GM18505 (cell line): ENCODE measurements at regions not wholly inside any gene's neighbourhood (a gene's known extent, or its start where the extent isn't known, plus 50 kb on each side); places are given as distances from the start of the nearest gene placed in this dataset.

Source experiments
- ATAC-seq: cut with Tn5 transposase; IDR thresholded peaks from one replicate; pipeline ENCODE4 v1.9.1; 2021; ENCODE audit not compliant: unreplicated experiment
- POLR2A ChIP-seq: IDR thresholded peaks from 4 replicates; pipeline ENCODE4 v1.6.1; 2011; ENCODE audit warnings: borderline replicate concordance; ENCODE audit not compliant: insufficient read depth, insufficient read length; ENCODE audit errors: extremely low read depth

DNA sequence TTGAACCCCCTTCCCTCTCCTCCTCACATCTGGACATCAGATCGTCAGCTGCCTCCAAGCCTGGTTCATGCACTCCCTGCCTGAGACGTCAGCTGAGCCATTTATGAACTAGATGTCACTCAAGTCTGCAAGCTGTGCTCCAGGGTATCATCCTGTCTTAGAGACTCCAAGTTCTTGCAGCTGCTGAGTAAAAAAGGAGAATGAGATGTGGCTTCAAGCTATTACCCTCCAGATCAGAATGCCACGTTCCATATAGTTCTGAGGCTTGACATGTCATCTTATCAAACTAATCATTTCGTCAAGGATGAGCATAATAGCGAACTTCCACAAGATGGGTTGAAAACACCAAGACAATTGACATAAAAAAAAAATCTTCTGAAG lies 766.3 kb downstream of the TBL1XR1 start:
- ATAC-seq, result no peak
- no peak for TF ChIP-seq POLR2A

DNA sequence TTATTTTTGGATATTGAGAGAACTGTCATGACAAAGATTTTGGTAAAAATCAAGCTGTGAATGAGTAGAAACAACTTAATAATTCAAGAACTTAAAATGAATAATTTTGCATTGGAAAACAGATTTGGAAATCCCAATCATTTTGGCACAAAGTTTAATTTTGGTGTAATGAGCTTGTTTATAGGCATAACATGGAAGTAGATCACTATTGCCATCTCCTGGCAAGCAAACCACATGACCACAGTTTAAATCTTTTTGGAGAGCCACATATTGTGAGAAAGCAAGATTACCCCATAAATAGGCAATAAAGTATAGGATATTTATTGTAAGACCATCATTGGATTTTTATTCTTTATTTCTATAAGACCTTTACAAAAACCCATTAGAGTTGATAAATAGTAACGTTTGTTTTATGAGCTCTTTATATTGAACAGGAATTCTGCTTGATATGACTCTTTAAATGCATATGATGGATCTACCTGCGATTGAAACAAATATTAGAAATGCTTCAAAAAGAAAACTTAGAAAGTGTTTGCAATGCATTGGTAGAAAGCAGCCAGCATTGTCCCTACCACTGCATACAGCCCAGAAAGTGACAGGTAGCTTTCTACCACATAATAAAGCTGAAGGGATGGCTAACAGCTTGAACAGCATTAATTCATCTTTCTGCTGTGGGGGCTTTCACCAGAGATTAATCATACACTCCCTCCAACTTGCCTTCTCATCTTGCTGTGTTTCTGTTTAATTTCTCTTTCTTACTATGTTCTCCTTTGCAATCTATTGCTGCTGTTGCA lies 766.8 kb downstream of the TBL1XR1 start:
- no peak for TF ChIP-seq POLR2A
- ATAC-seq, result no peak

DNA sequence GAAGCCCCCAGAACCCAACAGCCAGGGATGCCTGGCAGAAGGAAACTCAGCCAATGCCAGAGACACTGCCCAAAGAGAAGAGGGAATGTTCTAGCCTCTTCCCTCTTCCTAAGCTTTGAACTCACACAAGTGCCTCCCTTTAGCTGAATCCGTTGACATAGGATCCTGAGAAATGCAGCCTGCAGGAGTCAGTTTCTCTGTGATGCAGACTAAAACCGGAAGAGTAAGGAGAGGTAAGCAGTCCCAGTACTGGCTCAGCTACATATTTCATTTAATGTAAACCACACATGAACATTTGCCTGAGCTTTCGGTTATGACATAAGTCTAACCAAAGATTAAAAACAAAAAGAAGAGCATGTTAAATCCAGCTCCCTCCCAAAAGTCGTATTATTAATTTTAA lies 768.7 kb downstream of the TBL1XR1 start:
- no peak for TF ChIP-seq POLR2A
- ATAC-seq, result no peak

DNA sequence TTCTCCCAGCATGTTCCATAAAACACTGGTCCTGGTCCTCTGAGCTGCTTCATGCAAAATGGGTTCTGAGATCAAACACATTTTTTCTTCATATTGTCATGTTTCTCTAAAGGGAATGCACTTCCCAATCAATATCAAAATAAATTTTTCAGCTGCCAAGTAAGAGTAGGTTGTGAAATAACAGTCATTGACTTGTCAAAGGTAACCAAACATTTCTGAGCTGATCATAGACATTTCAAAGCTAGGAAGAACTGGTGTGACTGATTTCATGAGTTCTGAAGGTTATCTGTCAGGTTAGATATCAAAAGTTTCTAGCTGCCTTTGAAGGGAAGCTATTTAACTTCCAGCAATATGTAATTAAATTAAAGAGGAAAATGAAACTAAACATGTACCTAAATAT lies 770.9 kb downstream of the TBL1XR1 start:
- ATAC-seq, result no peak
- no peak for TF ChIP-seq POLR2A

DNA sequence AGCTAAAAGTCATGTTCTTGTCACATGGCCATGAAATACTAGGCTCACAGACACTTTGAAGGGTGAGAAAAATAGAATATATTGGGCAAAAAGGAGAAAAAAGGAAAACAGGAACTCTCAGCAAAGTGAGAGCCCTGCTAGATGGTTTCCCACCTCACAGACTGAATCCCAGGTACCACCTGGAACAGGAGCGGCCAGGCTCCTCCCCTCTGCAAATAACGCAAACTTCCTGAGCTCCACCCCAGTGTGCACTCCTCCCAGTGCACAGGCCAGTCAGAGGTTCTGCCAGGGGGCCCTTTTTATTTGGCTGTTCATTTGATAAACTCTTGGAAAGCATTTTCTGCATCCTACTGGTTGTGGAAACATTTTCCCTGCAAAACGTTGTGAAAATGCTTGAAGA lies 780.4 kb downstream of the TBL1XR1 start:
- TF ChIP-seq POLR2A, result no peak
- no peak for ATAC-seq

DNA sequence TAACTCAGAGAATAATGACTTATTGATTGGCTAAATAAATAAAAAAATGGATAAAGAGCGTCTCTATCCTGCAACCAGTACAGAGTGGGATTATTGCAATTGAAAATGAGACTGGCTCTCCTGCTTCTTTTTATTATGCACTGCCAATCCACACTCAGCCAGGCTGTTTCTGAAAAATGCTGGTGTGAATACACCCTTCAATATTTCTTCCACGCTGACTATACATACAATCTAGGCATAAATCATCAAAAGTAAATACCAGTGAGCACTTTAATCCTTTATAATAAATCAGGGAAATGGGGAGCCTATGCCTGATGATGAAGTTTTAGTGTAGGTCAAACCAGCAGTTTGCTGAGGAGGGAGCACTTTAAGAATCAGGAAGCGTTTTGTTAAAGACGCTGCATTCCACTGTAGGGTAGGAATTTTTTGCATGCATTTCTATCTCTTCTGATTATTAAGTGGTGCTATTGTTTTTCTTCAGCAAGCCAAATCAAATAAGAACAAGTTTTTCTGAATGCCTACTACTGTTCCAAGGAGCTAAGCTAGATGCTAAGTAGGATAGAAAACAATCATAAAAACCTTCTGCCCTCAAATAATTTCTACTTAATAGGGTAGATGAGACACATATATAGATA lies 781.5 kb downstream of the TBL1XR1 start:
- TF ChIP-seq POLR2A, result no peak

DNA sequence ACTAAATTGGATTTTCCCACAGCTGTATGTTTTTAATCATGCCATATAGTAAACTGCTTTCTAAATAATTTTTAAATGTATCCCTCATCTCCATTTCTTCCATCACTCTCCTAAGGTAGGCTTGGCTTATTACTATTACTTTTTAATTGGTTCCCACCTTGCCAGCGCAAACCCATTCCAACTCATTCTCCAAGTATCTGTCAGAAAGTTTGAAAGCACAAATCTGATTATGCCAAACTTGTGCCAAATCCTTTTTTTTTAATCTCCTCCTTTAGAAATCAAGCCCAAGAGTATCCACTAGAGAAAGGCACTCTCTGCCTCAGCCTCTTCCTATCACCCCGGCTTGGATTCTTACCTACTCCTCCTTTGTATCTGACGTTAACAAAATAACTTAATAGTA lies 784.5 kb downstream of the TBL1XR1 start:
- ATAC-seq, result no peak
- no peak for TF ChIP-seq POLR2A

More for the DNA sequence above, 781.5 kb downstream of the TBL1XR1 start:
- ATAC-seq, result no peak

DNA sequence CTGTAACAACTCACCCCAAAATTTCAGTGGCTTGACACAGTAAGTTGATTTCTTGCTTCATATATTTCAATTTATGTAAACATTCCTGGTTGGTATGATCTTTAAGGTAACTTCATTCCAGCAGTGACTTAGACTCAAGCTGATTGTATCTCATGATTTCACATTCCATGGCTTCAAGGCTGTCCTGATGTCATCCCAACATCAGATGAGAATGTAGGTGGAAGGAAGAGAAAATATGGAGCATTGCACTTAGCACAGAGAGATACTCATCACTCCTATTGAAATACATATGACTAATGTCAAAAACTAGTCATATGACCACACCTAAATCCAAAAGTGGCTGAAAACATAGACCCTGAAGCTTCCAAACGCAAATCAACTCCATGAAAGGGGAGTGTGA lies 793.8 kb downstream of the TBL1XR1 start:
- TF ChIP-seq POLR2A, result no peak
- no peak for ATAC-seq

DNA sequence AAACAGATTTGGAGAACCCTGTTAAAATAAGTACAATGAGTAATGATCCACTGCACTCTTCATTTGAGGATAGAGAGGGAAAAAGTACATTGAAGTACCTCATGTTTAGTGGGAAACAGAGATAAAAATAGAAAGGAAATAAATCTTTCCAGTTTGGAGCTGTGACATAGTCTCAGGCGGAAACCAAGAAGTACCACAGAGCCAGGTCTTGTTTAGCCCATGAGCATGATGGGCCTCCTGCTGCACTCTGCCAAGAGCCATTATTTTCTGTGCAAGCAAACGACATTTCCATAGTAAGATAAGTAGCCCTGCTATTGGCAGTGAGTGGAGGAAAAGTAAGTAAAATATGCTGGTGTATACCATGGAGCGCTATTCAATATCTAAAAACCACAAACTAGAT lies 796.1 kb downstream of the TBL1XR1 start:
- no peak for TF ChIP-seq POLR2A
- no peak for ATAC-seq

DNA sequence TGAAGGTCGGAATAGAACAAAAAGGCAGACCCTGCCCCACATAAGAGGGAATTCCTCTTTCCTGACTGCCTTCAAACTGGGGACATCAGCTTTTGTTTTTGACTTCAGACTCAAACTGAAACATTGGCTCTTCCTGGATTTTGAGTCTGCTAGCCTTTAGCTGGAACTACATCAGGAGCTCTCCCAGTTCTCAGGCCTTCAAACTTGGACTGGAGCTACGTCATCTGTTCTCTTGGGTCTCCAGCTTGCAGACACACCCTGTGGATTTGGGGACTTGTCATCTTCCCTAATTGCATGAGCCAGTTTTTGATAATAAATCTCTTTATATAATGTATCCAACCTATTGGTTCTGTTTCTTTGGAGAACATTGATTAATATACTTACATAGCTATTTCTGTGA lies 798.1 kb downstream of the TBL1XR1 start:
- no peak for ATAC-seq
- no peak for TF ChIP-seq POLR2A

DNA sequence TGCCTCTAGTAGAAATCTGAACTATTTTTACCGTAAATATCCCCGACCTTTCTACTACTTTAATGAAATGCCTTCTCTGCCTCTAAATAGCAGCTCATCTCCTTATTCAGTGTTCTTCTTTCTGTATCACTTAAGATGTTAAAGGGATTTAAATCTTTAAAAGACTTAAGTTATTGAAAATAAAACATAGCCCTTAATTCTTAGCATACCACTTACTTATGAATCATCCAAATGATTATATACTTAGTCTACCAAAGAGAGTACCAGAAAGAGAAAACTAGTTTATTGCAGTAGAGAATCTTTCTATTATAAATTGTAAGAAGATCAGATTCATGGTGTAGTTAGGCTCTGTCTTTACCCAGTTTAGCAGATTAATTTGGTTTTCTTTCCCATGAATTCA lies 802.0 kb downstream of the TBL1XR1 start:
- TF ChIP-seq POLR2A, result no peak
- ATAC-seq, result no peak

DNA sequence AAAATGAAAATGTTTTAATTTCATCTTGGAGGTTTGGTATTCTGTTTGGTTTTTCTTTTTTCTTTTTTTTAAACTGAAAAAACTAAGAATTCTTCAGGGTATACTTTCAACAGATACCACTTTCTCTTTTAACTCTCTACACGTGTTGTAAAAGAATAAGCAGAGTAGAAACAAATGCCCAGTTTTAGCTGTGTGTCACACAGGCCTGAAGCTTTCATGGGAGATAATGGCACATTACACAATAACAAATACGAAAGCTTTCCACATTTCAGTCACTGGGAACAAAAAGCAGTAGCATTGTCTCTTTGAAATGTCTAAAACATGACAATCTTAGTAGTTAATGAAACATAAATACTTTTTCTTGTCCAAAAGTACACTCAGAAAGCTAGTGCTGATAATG lies 818.5 kb downstream of the TBL1XR1 start:
- ATAC-seq, result no peak
- no peak for TF ChIP-seq POLR2A

DNA sequence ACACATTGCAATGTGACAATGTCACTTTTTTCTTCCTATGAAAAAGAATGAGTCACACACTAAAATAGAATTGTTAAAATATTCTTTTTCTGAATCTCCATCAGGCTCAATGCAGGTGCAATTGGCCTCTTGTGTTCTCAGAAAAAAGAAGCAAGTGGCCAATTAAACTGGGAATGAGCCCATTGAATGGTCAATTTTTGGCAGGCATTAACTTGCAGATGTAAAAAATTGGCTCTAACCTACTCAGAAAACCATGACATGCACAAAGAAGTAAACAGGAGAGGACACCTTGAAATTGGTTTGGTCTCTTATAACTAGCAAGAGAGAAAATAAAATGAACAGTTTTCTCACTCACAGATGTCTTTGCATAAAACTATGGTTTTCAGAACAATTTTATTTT lies 820.8 kb downstream of the TBL1XR1 start:
- no peak for TF ChIP-seq POLR2A
- ATAC-seq, result no peak

DNA sequence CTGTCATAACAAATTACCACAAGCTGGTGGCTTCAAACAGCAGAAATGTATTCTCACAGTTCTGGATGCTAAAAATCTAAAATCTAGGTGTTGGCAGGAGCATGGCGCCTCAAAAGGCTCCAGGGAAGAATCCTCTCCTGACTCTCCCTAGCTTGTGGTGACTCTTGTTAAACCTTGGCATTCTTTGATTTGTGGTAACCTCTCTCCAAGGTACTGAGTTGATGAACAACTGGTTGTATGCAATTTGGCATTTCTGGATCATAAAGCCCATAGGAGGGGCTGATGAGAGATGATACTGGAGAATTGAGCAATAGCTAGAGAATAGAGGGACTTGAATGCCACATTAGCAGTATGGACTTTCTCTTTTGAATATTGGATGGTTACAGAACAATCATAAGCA lies 821.8 kb downstream of the TBL1XR1 start:
- no peak for TF ChIP-seq POLR2A
- no peak for ATAC-seq
